NT2/D1 (cell line): ENCODE measurements at regions not wholly inside any gene's neighbourhood (a gene's known extent, or its start where the extent isn't known, plus 50 kb on each side); places are given as distances from the start of the nearest gene placed in this dataset.

Source experiments
- SUZ12 ChIP-seq: IDR thresholded peaks from 2 replicates; pipeline ENCODE4 v1.6.1; 2011; ENCODE audit not compliant: insufficient read length, insufficient read depth; ENCODE audit errors: extremely low read depth
- YY1 ChIP-seq: IDR thresholded peaks from 2 replicates; pipeline ENCODE4 v1.6.1; 2011; ENCODE audit not compliant: insufficient read length, insufficient read depth

- TF ChIP-seq YY1 = no peak
- TF ChIP-seq SUZ12 = no peak
Observed at GRCh38 chrX:40807384-40807783, 72.0 kb upstream of the MED14 start.
